Tibial nerve (tissue), 4 donors: ENCODE measurements at regions not wholly inside any gene's neighbourhood (a gene's known extent, or its start where the extent isn't known, plus 50 kb on each side); places are given as distances from the start of the nearest gene placed in this dataset.
A peak's percentile ranks its signal among the peaks of the same experiment; 100 is the strongest.

Experiments
- DNase-seq, 2 donors: peaks; one replicate each; pipeline ENCODE4 v3.0.0-alpha.2; 2019; ENCODE audit warnings: low spot score in 2 of 2
- H3K27ac ChIP-seq, 4 donors: fragments of 200-600 bp; sonication (generic) in 3 of 4; one replicate each; pipeline ENCODE4 v1.5.1; 2017 to 2019; ENCODE audit warnings: mild to moderate bottlenecking in 1 of 4
- H3K27me3 ChIP-seq, 2 donors: fragments of 200-600 bp; sonication (generic) in 1 of 2; one replicate each; pipeline versions ENCODE4 v1.5.1 to v1.6.0; 2017 to 2019
- H3K36me3 ChIP-seq, 3 donors: fragments of 200-600 bp; sonication (generic); one replicate each; pipeline ENCODE4 v1.5.1; 2018 to 2019
- H3K4me1 ChIP-seq, 4 donors: fragments of 200-600 bp; sonication (generic) in 3 of 4; one replicate each; pipeline ENCODE4 v1.5.1; 2017 to 2019
- H3K4me3 ChIP-seq, 4 donors: fragments of 200-600 bp; sonication (generic) in 3 of 4; one replicate each; pipeline ENCODE4 v1.5.1; 2017 to 2019; ENCODE audit warnings: mild to moderate bottlenecking in 1 of 4, moderate library complexity in 1 of 4
- H3K9me3 ChIP-seq, 4 donors: fragments of 200-600 bp; sonication (generic) in 3 of 4; one replicate each; pipeline ENCODE4 v1.5.1; 2017 to 2019
- CTCF ChIP-seq, 5 experiments: fragments of 200-600 bp in 3 of 5; fragments of 450-650 bp in 2 of 5; sonication (generic) in 3 of 5; IDR thresholded peaks; one replicate each; pipeline ENCODE4 v1.5.1; 2016 to 2019; ENCODE audit warnings: antibody characterized with exemption in 5 of 5, mild to moderate bottlenecking in 3 of 5, moderate library complexity in 2 of 5
- EP300 ChIP-seq, 2 donors: sonication (generic); formaldehyde crosslinking; IDR thresholded peaks; one replicate each; pipeline ENCODE4 v1.6.1; 2017; ENCODE audit warnings: antibody characterized with exemption in 2 of 2, mild to moderate bottlenecking in 1 of 2
- POLR2A ChIP-seq, 2 donors: fragments of 450-650 bp; IDR thresholded peaks; one replicate each; pipeline ENCODE4 v1.6.1; 2017; ENCODE audit warnings: antibody characterized with exemption in 2 of 2, mild to moderate bottlenecking in 2 of 2, moderate library complexity in 2 of 2
- WGBS, 2 donors: methylation state at CpG; one replicate each; pipeline ENCODE4 v1.1.5; 2018; 5-methylcytosine and 5-hydroxymethylcytosine counted together

DNA sequence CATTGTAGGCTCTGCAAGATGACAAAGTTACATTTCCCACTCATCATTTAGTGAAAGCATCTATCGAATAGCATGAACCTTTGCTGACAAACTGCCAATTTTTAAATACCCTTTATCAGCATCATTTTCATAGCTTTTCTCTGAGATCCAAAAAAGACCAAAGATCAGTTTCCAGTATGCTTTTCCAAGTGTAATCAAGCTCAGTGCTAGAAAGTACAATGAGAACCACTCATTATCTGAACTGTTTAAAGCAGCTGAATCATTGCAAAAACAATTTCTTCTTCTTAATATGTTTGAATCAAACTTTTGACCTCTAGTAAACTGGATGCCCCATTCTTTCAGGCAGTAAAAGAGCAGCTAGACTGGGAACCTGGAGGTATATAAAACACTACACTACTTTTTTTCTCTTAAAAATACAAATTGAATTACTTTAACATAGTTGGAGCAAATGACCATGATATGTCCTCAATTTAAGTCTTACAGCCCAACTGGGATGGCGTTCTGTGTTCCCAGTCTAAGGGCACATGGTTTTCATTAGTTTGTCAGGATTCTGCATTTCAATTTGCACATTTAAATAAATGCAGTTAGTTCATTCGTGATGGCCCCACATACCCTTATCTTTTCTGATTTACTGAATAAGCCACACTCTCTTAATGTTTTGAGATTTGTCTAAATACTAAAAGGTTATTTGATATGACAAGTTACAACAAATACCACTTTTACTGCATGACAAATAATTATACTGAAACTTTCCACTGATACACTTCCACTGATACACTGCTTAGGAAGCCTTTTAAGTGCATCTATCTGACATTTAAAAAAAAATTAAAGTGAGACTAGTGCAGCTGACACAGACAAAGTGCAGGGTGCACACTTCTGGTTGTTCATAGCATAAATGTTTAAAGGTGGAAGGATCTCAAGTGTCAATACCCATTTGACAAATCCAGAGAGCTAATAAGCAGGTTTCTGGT lies 146.0 kb upstream of the FRMD4B start:
- Histone ChIP-seq H3K27ac (no peak overlapping the region), H3K36me3 (no peaks in the 10 kb centered on the region), H3K4me3 (no peak overlapping the region), H3K4me1 (peaks cover 0 to 32% (median 4%) of the 10 kb centered on the region in 4 donors), H3K9me3 (no peaks in the 10 kb centered on the region), H3K27me3 (no peaks in the 10 kb centered on the region)
- no peak for TF ChIP-seq CTCF (IDR thresholded peaks at IDR 0.05)
- TF ChIP-seq EP300 (IDR thresholded peaks at IDR 0.05) = no peak
- no peak for TF ChIP-seq POLR2A (IDR thresholded peaks at IDR 0.05)
- DNase-seq = no peak
- 28 to 40% methylated on average over 3 of the region's 3 CpGs for WGBS, 2 donors

- Histone ChIP-seq H3K36me3 (no peaks in the 10 kb centered on the region), H3K4me3 (no peak overlapping the region), H3K27ac (no peak overlapping the region), H3K27me3 (no peaks in the 10 kb centered on the region), H3K9me3 (no peaks in the 10 kb centered on the region), H3K4me1 (peaks cover 0 to 29% (median 4%) of the 10 kb centered on the region in 4 donors)
- 92 to 93% methylated on average over 7 of the region's 7 CpGs for WGBS, 2 donors
- TF ChIP-seq EP300 (IDR thresholded peaks at IDR 0.05) (no peak), CTCF (IDR thresholded peaks at IDR 0.05) (no peak), POLR2A (IDR thresholded peaks at IDR 0.05) (no peak)
- DNase-seq = no peak
These were observed 144.7 kb upstream of the FRMD4B start for GRCh38 chr3:69530554-69530953.

DNA sequence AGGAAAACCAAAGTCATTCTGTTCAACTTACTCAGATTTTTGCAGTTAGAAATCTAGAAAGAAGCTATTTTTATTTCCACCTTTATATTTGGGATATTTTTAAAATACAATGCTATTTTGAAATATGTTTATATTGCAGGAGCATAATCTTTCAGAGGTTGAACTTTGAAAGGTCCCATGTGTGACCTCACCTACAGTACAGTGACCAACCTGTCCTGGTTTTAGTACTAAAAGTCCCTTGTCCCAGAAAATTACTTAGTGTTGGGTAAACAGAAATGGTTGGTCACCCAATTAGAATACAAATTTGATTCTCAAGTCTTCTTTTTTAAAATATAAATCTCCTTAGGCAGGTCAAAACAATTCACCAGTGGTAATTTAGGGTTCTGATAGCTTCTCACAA lies 141.6 kb upstream of the FRMD4B start:
- H3K4me3 ChIP-seq = no peak overlapping the region
- no peaks in the 10 kb centered on the region for H3K36me3 ChIP-seq
- no peak overlapping the region for H3K27ac ChIP-seq
- H3K4me1 ChIP-seq = peaks cover 0 to 14% (median 4%) of the 10 kb centered on the region in 4 donors
- H3K9me3 ChIP-seq = peaks cover 0 to 3% (median 0%) of the 10 kb centered on the region in 4 donors
- no peaks in the 10 kb centered on the region for H3K27me3 ChIP-seq
- TF ChIP-seq POLR2A (IDR thresholded peaks at IDR 0.05) (no peak), EP300 (IDR thresholded peaks at IDR 0.05) (no peak)
- DNase-seq = no peak

- WGBS, 2 donors = 91 to 92% methylated on average over 1 of the region's 1 CpG
- TF ChIP-seq EP300 (IDR thresholded peaks at IDR 0.05) (peak in 1 of 2 donors; percentile 46), POLR2A (IDR thresholded peaks at IDR 0.05) (no peak)
- Histone ChIP-seq H3K27me3 (no peaks in the 10 kb centered on the region), H3K4me1 (no peaks in the 10 kb centered on the region), H3K36me3 (no peaks in the 10 kb centered on the region), H3K4me3 (no peak overlapping the region), H3K27ac (no peak overlapping the region), H3K9me3 (peaks cover 0 to 3% (median 0%) of the 10 kb centered on the region in 4 donors)
- no peak for DNase-seq
These were observed 138.9 kb upstream of the FRMD4B start for GRCh38 chr3:69524816-69525215.

DNA sequence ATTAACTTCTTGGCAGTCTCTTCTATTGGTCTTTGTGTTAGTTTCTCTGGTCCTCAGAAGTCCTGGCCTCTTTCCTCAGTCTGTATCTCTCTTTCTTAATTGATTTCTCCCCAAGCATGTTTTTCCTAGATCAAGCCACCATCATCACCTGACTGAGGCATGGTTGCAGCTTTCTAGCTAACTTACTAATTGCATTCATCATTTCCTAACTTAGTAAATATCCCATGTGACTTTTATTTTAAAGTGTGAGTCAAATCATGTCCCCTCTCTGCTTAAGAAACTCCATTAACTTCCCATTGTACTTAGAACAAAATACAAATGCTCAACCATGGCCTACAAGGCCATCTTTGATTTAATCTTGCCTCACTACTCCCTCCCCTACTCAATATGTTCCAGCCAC lies 135.4 kb upstream of the FRMD4B start:
- Histone ChIP-seq H3K4me3 (no peak overlapping the region), H3K27me3 (no peaks in the 10 kb centered on the region), H3K9me3 (peaks cover 0 to 3% (median 0%) of the 10 kb centered on the region in 4 donors), H3K27ac (no peak overlapping the region), H3K36me3 (no peaks in the 10 kb centered on the region), H3K4me1 (peaks cover 0 to 7% (median 0%) of the 10 kb centered on the region in 4 donors)
- no peak for TF ChIP-seq CTCF (IDR thresholded peaks at IDR 0.05)
- no peak for DNase-seq

DNA sequence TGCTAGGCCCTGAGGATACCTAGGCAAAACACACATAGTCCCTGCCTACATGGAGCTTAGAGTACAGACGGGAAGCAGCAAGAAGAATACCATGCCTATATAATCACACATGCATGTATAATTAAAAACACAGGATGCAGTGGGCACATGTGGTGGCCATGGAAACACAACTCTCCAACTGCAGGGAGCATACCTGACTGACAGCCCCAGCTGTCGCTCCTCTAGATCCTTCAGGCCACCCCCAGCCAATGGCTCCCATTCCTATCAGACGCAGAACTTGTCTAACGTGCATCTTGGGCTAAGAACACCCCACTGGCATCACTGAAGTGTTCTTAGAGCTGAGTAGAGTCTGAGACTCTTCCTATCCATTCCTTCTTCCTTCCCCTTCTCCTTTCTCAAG lies 125.5 kb upstream of the FRMD4B start:
- no peaks in the 10 kb centered on the region for H3K36me3 ChIP-seq
- peaks cover 0 to 18% (median 5%) of the 10 kb centered on the region in 4 donors for H3K4me1 ChIP-seq
- no peak overlapping the region for H3K27ac ChIP-seq
- TF ChIP-seq CTCF (IDR thresholded peaks at IDR 0.05) = no peak
- no peak for TF ChIP-seq EP300 (IDR thresholded peaks at IDR 0.05)
- no peak for TF ChIP-seq POLR2A (IDR thresholded peaks at IDR 0.05)
- no peak for DNase-seq
- H3K4me3 ChIP-seq = no peak overlapping the region
- peaks cover 0 to 17% (median 5%) of the 10 kb centered on the region in 4 donors for H3K9me3 ChIP-seq
- H3K27me3 ChIP-seq = no peaks in the 10 kb centered on the region
- WGBS, 2 donors = 90 to 97% methylated on average over 4 of the region's 4 CpGs
